Left lung (tissue), 4 donors: ENCODE measurements at regions not wholly inside any gene's neighbourhood (a gene's known extent, or its start where the extent isn't known, plus 50 kb on each side); places are given as distances from the start of the nearest gene placed in this dataset.

Experiments used
- ATAC-seq: fragments of 200-7000 bp; cut with Tn5 transposase; one replicate; pipeline ENCODE4 v1.9.1; 2020; ENCODE audit warnings: moderate library complexity
- DNase-seq, 4 donors: peaks; one replicate each; pipeline ENCODE4 v3.0.0-alpha.2; 2013 to 2020
- H3K27ac ChIP-seq, 2 donors: fragments of 200-600 bp; sonication (generic) in 1 of 2; one replicate each; pipeline versions ENCODE4 v1.5.0 to v1.8.0; 2020 to 2021
- H3K27me3 ChIP-seq, 2 donors: fragments of 200-600 bp; sonication (generic) in 1 of 2; one replicate each; pipeline versions ENCODE4 v1.5.0 to v1.8.0; 2020 to 2021
- H3K36me3 ChIP-seq, 2 donors: fragments of 200-600 bp; sonication (generic) in 1 of 2; one replicate each; pipeline versions ENCODE4 v1.5.0 to v1.8.0; 2020 to 2021
- H3K4me1 ChIP-seq, 2 donors: fragments of 200-600 bp; one replicate each; pipeline ENCODE4 v1.8.0; 2021
- H3K4me3 ChIP-seq, 2 donors: fragments of 200-600 bp; sonication (generic) in 1 of 2; one replicate each; pipeline versions ENCODE4 v1.5.0 to v1.8.0; 2020 to 2021; ENCODE audit warnings: mild to moderate bottlenecking in 1 of 2
- H3K9me3 ChIP-seq, 2 donors: fragments of 200-600 bp; sonication (generic) in 1 of 2; one replicate each; pipeline versions ENCODE4 v1.5.0 to v1.8.0; 2020 to 2021
- intact Hi-C, 2 donors: fragments of 100-400 bp; cut with DNase I; formaldehyde crosslinking; loops; one replicate each; pipeline versions ENCODE4 v1.11.2 to v1.14.2; 2022
- TF ChIP-seq, protein P1 (sequence below), 2 donors: fragments of 200-600 bp; sonication (generic) in 1 of 2; IDR thresholded peaks; one replicate each; pipeline versions ENCODE4 v1.5.0 to v1.8.0; 2021; ENCODE audit warnings: antibody characterized with exemption in 2 of 2
- donor health status: DM: no; HTN: yes; CAD: no.
- donor health status: DM: no; HTN: no; CAD: no.

DNA sequence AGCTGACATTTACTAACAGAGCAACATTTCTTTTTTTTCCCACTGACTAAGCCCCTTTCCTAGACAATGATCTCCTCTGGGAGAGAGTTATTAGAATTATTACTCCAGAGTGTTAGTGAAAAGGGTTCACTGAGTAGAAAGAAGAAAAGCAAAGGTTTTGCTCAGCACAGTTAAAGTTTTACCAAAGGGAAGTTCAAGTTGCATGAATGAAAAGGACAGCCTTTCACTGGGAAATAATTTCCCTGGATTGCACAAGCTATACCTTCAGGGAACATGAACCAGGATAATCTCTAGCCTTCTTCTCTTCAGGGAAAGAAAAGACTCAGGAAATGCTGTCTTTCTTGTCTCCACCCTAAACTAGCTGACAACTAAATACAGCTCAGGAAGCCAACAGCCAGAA is 71.4 kb upstream of the ESRRG start:
- Histone ChIP-seq H3K4me3 (no peak overlapping the region), H3K27ac (no peak overlapping the region), H3K9me3 (no peaks in the 10 kb centered on the region), H3K4me1 (no peaks in the 10 kb centered on the region), H3K27me3 (no peaks in the 10 kb centered on the region), H3K36me3 (no peaks in the 10 kb centered on the region)
- DNase-seq (no peak), ATAC-seq (no peak)
- intact Hi-C loops: no loop called here
- TF ChIP-seq, protein P1, sequence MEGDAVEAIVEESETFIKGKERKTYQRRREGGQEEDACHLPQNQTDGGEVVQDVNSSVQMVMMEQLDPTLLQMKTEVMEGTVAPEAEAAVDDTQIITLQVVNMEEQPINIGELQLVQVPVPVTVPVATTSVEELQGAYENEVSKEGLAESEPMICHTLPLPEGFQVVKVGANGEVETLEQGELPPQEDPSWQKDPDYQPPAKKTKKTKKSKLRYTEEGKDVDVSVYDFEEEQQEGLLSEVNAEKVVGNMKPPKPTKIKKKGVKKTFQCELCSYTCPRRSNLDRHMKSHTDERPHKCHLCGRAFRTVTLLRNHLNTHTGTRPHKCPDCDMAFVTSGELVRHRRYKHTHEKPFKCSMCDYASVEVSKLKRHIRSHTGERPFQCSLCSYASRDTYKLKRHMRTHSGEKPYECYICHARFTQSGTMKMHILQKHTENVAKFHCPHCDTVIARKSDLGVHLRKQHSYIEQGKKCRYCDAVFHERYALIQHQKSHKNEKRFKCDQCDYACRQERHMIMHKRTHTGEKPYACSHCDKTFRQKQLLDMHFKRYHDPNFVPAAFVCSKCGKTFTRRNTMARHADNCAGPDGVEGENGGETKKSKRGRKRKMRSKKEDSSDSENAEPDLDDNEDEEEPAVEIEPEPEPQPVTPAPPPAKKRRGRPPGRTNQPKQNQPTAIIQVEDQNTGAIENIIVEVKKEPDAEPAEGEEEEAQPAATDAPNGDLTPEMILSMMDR (IDR thresholded peaks at IDR 0.05): no peak

DNA sequence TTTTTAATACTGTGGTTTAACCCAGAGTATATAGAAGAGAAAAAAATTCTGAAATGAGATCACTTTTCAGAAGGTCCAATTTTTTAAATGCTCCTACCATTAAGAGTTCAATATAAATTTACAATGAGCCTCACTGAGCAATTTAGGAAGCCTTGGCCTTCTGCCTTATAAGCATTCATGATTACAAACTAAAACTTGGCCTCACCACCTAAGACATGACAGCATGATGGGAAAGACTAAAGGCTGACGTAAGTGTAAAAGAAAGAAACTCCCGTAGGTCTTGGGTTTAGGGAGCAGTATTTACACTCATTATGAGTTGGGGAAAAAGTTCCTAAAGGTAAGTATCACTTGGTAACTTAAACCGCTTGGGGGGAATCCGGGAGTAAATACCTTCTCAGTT is 70.7 kb upstream of the ESRRG start:
- no peak for ATAC-seq
- intact Hi-C loops: no loop called here
- no peak overlapping the region for H3K27ac ChIP-seq
- no peaks in the 10 kb centered on the region for H3K27me3 ChIP-seq
- no peaks in the 10 kb centered on the region for H3K36me3 ChIP-seq
- peak in 1 of 4 donors; percentile 41 for DNase-seq
- no peaks in the 10 kb centered on the region for H3K4me1 ChIP-seq
- no peak overlapping the region for H3K4me3 ChIP-seq
- TF ChIP-seq, protein P1 (IDR thresholded peaks at IDR 0.05): no peak
- no peaks in the 10 kb centered on the region for H3K9me3 ChIP-seq

DNA sequence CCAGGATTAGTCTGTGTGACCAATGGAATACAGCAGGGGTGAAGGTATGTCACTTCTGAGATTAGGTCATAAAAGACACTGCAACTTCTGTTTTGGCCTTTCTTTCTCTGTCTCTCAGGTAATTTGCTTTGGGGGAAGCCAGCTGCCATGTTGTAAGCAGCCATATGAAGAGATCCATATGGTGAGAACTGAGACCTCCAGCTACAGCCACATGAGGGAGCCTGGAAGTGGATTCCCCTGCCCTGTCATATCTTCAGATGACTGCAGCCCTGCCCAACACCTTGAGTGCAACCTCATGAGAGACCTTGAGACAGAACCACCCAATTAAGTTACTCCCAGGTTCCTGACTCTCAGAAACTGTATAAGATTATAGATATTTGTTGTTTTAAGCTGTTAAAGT is 70.1 kb upstream of the ESRRG start:
- ATAC-seq: no peak
- Histone ChIP-seq H3K27ac (no peak overlapping the region), H3K27me3 (no peaks in the 10 kb centered on the region), H3K4me3 (no peak overlapping the region), H3K9me3 (no peaks in the 10 kb centered on the region), H3K36me3 (no peaks in the 10 kb centered on the region), H3K4me1 (no peaks in the 10 kb centered on the region)
- TF ChIP-seq, protein P1 (IDR thresholded peaks at IDR 0.05): no peak
- intact Hi-C loops: no loop called here
- DNase-seq: no peak

DNA sequence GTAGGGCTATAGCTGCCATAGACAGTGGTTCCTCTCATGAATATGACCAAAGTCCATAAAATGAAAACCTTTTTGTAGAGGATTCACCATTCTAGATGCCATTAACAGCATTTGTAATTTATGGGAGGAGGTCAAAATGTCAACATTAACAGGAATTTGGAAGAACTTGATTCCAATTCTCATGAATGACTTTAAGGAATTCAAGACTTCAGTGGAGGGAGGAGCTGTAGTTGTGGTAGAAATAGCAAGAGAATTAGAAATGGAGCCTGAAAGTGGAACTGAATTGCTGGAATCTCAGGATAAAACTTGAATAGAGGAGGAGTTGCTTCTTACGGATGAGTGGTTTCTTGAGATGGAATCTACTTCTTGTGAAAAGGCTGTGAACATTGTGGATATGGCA is 65.4 kb upstream of the ESRRG start:
- H3K4me1 ChIP-seq: no peaks in the 10 kb centered on the region
- H3K9me3 ChIP-seq: no peaks in the 10 kb centered on the region
- no peaks in the 10 kb centered on the region for H3K36me3 ChIP-seq
- H3K4me3 ChIP-seq: no peak overlapping the region
- DNase-seq: no peak
- no peak for ATAC-seq
- no peaks in the 10 kb centered on the region for H3K27me3 ChIP-seq
- TF ChIP-seq, protein P1 (IDR thresholded peaks at IDR 0.05): no peak
- H3K27ac ChIP-seq: no peak overlapping the region
- intact Hi-C loops: no loop called here

DNA sequence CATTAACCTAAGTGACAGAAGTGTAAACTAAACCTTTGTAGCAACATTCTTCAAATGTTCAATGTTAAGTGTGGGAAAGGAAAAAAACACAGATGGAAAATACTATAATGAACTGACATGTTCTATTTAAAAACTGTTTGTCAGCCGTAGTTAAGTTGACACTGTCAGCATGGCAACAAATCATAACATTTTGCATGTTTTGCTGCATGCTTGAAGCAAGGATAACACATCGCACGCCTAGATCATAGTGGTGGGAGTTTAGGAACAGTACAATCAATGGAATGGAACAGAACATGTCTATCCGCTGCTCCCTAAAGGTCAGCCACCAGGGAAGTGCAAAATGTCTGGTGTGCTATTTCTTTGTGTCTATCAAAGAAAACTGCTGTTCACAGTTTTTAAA is 62.5 kb upstream of the ESRRG start:
- Histone ChIP-seq H3K9me3 (no peaks in the 10 kb centered on the region), H3K27ac (no peak overlapping the region), H3K36me3 (no peaks in the 10 kb centered on the region), H3K27me3 (no peaks in the 10 kb centered on the region), H3K4me1 (no peaks in the 10 kb centered on the region), H3K4me3 (no peak overlapping the region)
- peak; percentile 37 for ATAC-seq
- DNase-seq: peak in 2 of 4 donors; percentile 67 to 78
- TF ChIP-seq, protein P1 (IDR thresholded peaks at IDR 0.05): no peak
- intact Hi-C loops: no loop called here
